ENCODE measurements at regions not wholly inside any gene's neighbourhood (a gene's known extent, or its start where the extent isn't known, plus 50 kb on each side); places are given as distances from the start of the nearest gene placed in this dataset.

DNA sequence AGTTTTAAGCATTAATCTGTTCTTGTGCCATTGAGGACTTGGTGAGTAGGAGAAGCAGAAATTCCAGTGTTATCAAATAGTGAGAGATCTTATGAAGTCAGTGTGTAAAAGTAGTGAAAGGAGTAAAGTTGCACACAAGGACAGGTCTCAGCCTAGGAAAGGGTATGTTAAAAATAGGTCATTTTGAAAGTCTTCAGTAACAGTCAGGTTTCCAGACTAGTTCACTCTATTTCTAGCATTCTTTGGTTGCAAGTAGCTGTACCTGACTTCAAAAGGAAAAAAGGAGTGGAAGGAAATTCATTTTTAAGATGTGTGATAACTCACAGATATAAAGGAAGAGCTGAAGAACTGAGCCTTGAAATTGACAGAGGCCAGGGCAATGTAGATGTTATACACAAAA lies 250.1 kb upstream of the SATB1 start:
- Histone ChIP-seq H3K4ac (ENCODE audit: low read depth, low read length) (no peak overlapping the region), H2AK5ac (ENCODE audit: low read length) (no peak overlapping the region), H4K8ac (ENCODE audit: low read depth, low read length) (no peak overlapping the region), H3K27ac (ENCODE audit: low read depth, low read length) (no peak overlapping the region), H2BK5ac (ENCODE audit: low read depth, low read length, poor library complexity) (no peak overlapping the region), H3K9me3 (ENCODE audit: insufficient read depth, low read depth, low read length) (no peaks in the 10 kb centered on the region), H3K4me3 (ENCODE audit: low read depth, low read length) (no peak overlapping the region), H3K18ac (ENCODE audit: low read length) (no peak overlapping the region), H3K79me2 (ENCODE audit: control insufficient read depth, insufficient read depth, low read length, poor library complexity) (no peaks in the 10 kb centered on the region), H3K4me2 (ENCODE audit: low read length) (no peak overlapping the region), H4K91ac (ENCODE audit: low read depth, low read length) (no peak overlapping the region), H3K4me1 (ENCODE audit: control insufficient read depth in 1 of 2, insufficient read depth in 2 of 2, low read length in 2 of 2) (no peaks in the 10 kb centered on the region), H2BK120ac (ENCODE audit: insufficient read depth, low read length, poor library complexity) (no peak overlapping the region), H3K36me3 (ENCODE audit: control insufficient read depth in 1 of 2, insufficient read depth in 2 of 2, low read length in 2 of 2) (no peaks in the 10 kb centered on the region), H2AFZ (ENCODE audit: insufficient read depth, low read length, poor library complexity) (no peak overlapping the region), H2BK12ac (ENCODE audit: low read length) (no peak overlapping the region), H3K14ac (ENCODE audit: low read length) (no peak overlapping the region), H4K12ac (ENCODE audit: low read depth, low read length) (no peak overlapping the region), H3K27me3 (ENCODE audit: insufficient read depth, low read length) (no peaks in the 10 kb centered on the region), H3K9ac (ENCODE audit: low read length) (no peak overlapping the region), H3K79me1 (ENCODE audit: low read length) (no peaks in the 10 kb centered on the region), H3K23ac (ENCODE audit: low read length) (no peak overlapping the region)
- no peak for DNase-seq

DNA sequence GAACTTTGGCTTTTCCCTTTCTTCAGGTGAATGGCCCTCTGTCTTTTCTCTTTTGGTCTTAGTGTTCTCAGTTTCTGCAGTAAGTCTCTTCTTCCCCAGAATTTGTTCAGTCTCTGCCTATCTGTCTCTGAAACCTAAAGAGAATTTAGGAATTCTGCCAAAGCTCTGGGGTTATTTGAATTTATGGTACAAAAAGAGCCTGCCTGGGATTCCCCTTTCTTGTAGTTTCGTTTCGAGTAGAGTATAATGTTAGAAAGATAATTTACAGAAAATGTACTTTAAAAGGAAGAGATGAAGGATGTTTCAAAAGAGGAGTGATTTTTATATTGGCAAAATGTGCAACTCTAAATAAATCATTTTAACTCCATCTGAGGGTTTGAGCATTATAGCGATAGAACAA lies 247.4 kb upstream of the SATB1 start:
- Histone ChIP-seq H3K18ac (ENCODE audit: low read length) (no peak overlapping the region), H3K4ac (ENCODE audit: low read depth, low read length) (no peak overlapping the region), H3K23ac (ENCODE audit: low read length) (no peak overlapping the region), H4K12ac (ENCODE audit: low read depth, low read length) (no peak overlapping the region), H3K79me2 (ENCODE audit: control insufficient read depth, insufficient read depth, low read length, poor library complexity) (no peaks in the 10 kb centered on the region), H3K36me3 (ENCODE audit: control insufficient read depth in 1 of 2, insufficient read depth in 2 of 2, low read length in 2 of 2) (no peaks in the 10 kb centered on the region), H3K14ac (ENCODE audit: low read length) (no peak overlapping the region), H3K4me3 (ENCODE audit: low read depth, low read length) (no peak overlapping the region), H3K4me2 (ENCODE audit: low read length) (no peak overlapping the region), H4K8ac (ENCODE audit: low read depth, low read length) (no peak overlapping the region), H2AK5ac (ENCODE audit: low read length) (no peak overlapping the region), H2BK12ac (ENCODE audit: low read length) (no peak overlapping the region), H2AFZ (ENCODE audit: insufficient read depth, low read length, poor library complexity) (no peak overlapping the region), H3K4me1 (ENCODE audit: control insufficient read depth in 1 of 2, insufficient read depth in 2 of 2, low read length in 2 of 2) (no peaks in the 10 kb centered on the region), H3K9me3 (ENCODE audit: insufficient read depth, low read depth, low read length) (no peaks in the 10 kb centered on the region), H3K9ac (ENCODE audit: low read length) (no peak overlapping the region), H3K27ac (ENCODE audit: low read depth, low read length) (no peak overlapping the region), H3K27me3 (ENCODE audit: insufficient read depth, low read length) (no peaks in the 10 kb centered on the region), H4K91ac (ENCODE audit: low read depth, low read length) (no peak overlapping the region), H2BK120ac (ENCODE audit: insufficient read depth, low read length, poor library complexity) (no peak overlapping the region), H3K79me1 (ENCODE audit: low read length) (no peaks in the 10 kb centered on the region), H2BK5ac (ENCODE audit: low read depth, low read length, poor library complexity) (no peak overlapping the region)
- DNase-seq = no peak
- WGBS (ENCODE audit: extremely low coverage, insufficient coverage, insufficient read length) = no CpG with 5 or more reads among the region's 3 CpGs

DNA sequence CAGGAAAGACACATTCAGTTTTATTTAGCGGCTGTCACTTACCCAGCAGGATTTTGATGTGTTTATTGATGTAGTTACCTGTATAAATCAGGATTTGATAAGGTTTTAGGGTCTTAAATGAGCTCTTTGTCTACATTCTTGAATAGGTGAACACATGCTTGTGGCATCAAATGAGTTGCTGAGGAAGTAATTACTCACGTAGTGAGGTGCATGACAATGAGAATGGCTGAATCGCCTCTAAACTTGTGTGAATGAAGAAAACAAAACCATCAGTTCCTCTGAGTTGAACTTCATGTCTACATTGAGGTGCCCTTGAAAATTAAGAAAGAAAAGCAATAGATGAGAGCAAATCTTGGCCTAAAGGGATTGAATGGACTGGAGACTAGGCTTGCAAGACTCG lies 245.6 kb upstream of the SATB1 start:
- no peak overlapping the region for H4K12ac ChIP-seq (ENCODE audit: low read depth, low read length)
- H3K23ac ChIP-seq (ENCODE audit: low read length) = no peak overlapping the region
- H3K36me3 ChIP-seq (ENCODE audit: control insufficient read depth in 1 of 2, insufficient read depth in 2 of 2, low read length in 2 of 2) = no peaks in the 10 kb centered on the region
- H3K27me3 ChIP-seq (ENCODE audit: insufficient read depth, low read length) = no peaks in the 10 kb centered on the region
- no peak overlapping the region for H3K27ac ChIP-seq (ENCODE audit: low read depth, low read length)
- no peaks in the 10 kb centered on the region for H3K9me3 ChIP-seq (ENCODE audit: insufficient read depth, low read depth, low read length)
- no peak overlapping the region for H2BK12ac ChIP-seq (ENCODE audit: low read length)
- no peaks in the 10 kb centered on the region for H3K79me2 ChIP-seq (ENCODE audit: control insufficient read depth, insufficient read depth, low read length, poor library complexity)
- H4K91ac ChIP-seq (ENCODE audit: low read depth, low read length) = no peak overlapping the region
- H2AFZ ChIP-seq (ENCODE audit: insufficient read depth, low read length, poor library complexity) = no peak overlapping the region
- H4K8ac ChIP-seq (ENCODE audit: low read depth, low read length) = no peak overlapping the region
- H2BK5ac ChIP-seq (ENCODE audit: low read depth, low read length, poor library complexity) = no peak overlapping the region
- no peak for DNase-seq
- H3K14ac ChIP-seq (ENCODE audit: low read length) = no peak overlapping the region
- no peak overlapping the region for H3K9ac ChIP-seq (ENCODE audit: low read length)
- no peak overlapping the region for H3K4me3 ChIP-seq (ENCODE audit: low read depth, low read length)
- no peak overlapping the region for H3K4ac ChIP-seq (ENCODE audit: low read depth, low read length)
- H3K79me1 ChIP-seq (ENCODE audit: low read length) = no peaks in the 10 kb centered on the region
- no peak overlapping the region for H3K4me2 ChIP-seq (ENCODE audit: low read length)
- no CpG with 5 or more reads among the region's 4 CpGs for WGBS (ENCODE audit: extremely low coverage, insufficient coverage, insufficient read length)
- no peaks in the 10 kb centered on the region for H3K4me1 ChIP-seq (ENCODE audit: control insufficient read depth in 1 of 2, insufficient read depth in 2 of 2, low read length in 2 of 2)
- H2AK5ac ChIP-seq (ENCODE audit: low read length) = no peak overlapping the region
- no peak overlapping the region for H3K18ac ChIP-seq (ENCODE audit: low read length)
- H2BK120ac ChIP-seq (ENCODE audit: insufficient read depth, low read length, poor library complexity) = no peak overlapping the region

DNA sequence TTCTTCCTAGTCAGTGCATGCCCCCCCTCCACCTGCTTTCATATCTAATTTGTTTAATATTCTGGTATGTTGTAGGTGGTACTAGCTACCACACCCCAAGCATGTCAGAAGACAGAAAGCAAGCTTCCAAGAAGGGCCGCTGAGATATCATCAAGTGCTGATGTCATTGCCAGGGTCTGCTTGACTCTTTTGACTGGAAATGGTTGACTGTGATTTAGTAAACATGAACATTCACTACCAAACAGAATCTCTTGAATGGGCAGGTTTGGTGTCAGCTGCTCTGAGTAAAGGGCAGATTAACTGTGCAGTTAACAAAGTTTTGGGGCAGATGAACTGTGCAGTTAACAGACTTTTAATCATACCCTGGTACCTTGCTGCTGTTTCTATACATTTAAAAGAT lies 244.2 kb upstream of the SATB1 start:
- Histone ChIP-seq H3K9me3 (ENCODE audit: insufficient read depth, low read depth, low read length) (no peaks in the 10 kb centered on the region), H3K4me3 (ENCODE audit: low read depth, low read length) (no peak overlapping the region), H3K9ac (ENCODE audit: low read length) (no peak overlapping the region), H2BK120ac (ENCODE audit: insufficient read depth, low read length, poor library complexity) (no peak overlapping the region), H3K4me1 (ENCODE audit: control insufficient read depth in 1 of 2, insufficient read depth in 2 of 2, low read length in 2 of 2) (no peaks in the 10 kb centered on the region), H3K18ac (ENCODE audit: low read length) (no peak overlapping the region), H3K4ac (ENCODE audit: low read depth, low read length) (no peak overlapping the region), H4K91ac (ENCODE audit: low read depth, low read length) (no peak overlapping the region), H3K27ac (ENCODE audit: low read depth, low read length) (no peak overlapping the region), H3K79me2 (ENCODE audit: control insufficient read depth, insufficient read depth, low read length, poor library complexity) (no peaks in the 10 kb centered on the region), H3K27me3 (ENCODE audit: insufficient read depth, low read length) (no peaks in the 10 kb centered on the region), H3K36me3 (ENCODE audit: control insufficient read depth in 1 of 2, insufficient read depth in 2 of 2, low read length in 2 of 2) (no peaks in the 10 kb centered on the region), H4K8ac (ENCODE audit: low read depth, low read length) (no peak overlapping the region), H2AFZ (ENCODE audit: insufficient read depth, low read length, poor library complexity) (no peak overlapping the region), H3K79me1 (ENCODE audit: low read length) (no peaks in the 10 kb centered on the region), H2BK5ac (ENCODE audit: low read depth, low read length, poor library complexity) (no peak overlapping the region), H4K12ac (ENCODE audit: low read depth, low read length) (no peak overlapping the region), H3K14ac (ENCODE audit: low read length) (no peak overlapping the region), H3K4me2 (ENCODE audit: low read length) (no peak overlapping the region), H2AK5ac (ENCODE audit: low read length) (no peak overlapping the region), H2BK12ac (ENCODE audit: low read length) (no peak overlapping the region), H3K23ac (ENCODE audit: low read length) (no peak overlapping the region)
- no CpG with 5 or more reads among the region's 1 CpG for WGBS (ENCODE audit: extremely low coverage, insufficient coverage, insufficient read length)
- DNase-seq = no peak

DNA sequence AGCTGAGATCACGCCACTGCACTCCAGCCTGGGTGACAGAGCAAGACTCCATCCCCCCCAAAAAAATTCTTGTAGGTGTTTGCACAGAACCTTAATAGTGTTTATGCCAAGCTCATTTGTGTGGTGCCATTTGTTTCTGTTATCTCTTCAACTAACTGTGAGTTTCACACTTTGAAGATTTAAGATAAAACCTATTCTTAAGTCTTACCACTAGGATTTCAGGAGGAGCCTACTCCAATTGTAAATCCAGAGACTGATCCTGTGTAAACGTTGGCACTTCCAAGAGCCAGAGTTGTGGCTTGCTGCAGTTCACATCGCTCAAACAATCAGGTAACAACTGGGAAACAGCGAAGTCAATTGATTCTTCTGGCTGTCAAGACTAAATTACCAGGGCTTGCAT lies 242.4 kb upstream of the SATB1 start:
- Histone ChIP-seq H3K4me2 (ENCODE audit: low read length) (no peak overlapping the region), H3K9ac (ENCODE audit: low read length) (no peak overlapping the region)

More for the DNA sequence above, 242.4 kb upstream of the SATB1 start:
- H4K12ac ChIP-seq (ENCODE audit: low read depth, low read length) = no peak overlapping the region
- H3K4me3 ChIP-seq (ENCODE audit: low read depth, low read length) = no peak overlapping the region
- no peak overlapping the region for H3K14ac ChIP-seq (ENCODE audit: low read length)
- no peaks in the 10 kb centered on the region for H3K36me3 ChIP-seq (ENCODE audit: control insufficient read depth in 1 of 2, insufficient read depth in 2 of 2, low read length in 2 of 2)
- no CpG with 5 or more reads among the region's 4 CpGs for WGBS (ENCODE audit: extremely low coverage, insufficient coverage, insufficient read length)
- H4K8ac ChIP-seq (ENCODE audit: low read depth, low read length) = no peak overlapping the region
- H3K79me1 ChIP-seq (ENCODE audit: low read length) = no peaks in the 10 kb centered on the region
- H3K4ac ChIP-seq (ENCODE audit: low read depth, low read length) = no peak overlapping the region
- no peak overlapping the region for H3K23ac ChIP-seq (ENCODE audit: low read length)
- no peak overlapping the region for H2BK120ac ChIP-seq (ENCODE audit: insufficient read depth, low read length, poor library complexity)
- H3K9me3 ChIP-seq (ENCODE audit: insufficient read depth, low read depth, low read length) = no peaks in the 10 kb centered on the region
- H2BK5ac ChIP-seq (ENCODE audit: low read depth, low read length, poor library complexity) = no peak overlapping the region
- no peaks in the 10 kb centered on the region for H3K79me2 ChIP-seq (ENCODE audit: control insufficient read depth, insufficient read depth, low read length, poor library complexity)
- no peak overlapping the region for H2AK5ac ChIP-seq (ENCODE audit: low read length)
- H4K91ac ChIP-seq (ENCODE audit: low read depth, low read length) = no peak overlapping the region
- H3K4me1 ChIP-seq (ENCODE audit: control insufficient read depth in 1 of 2, insufficient read depth in 2 of 2, low read length in 2 of 2) = no peaks in the 10 kb centered on the region
- no peak overlapping the region for H2AFZ ChIP-seq (ENCODE audit: insufficient read depth, low read length, poor library complexity)
- no peak overlapping the region for H2BK12ac ChIP-seq (ENCODE audit: low read length)
- no peak for DNase-seq
- H3K27ac ChIP-seq (ENCODE audit: low read depth, low read length) = no peak overlapping the region
- H3K27me3 ChIP-seq (ENCODE audit: insufficient read depth, low read length) = no peaks in the 10 kb centered on the region
- H3K18ac ChIP-seq (ENCODE audit: low read length) = no peak overlapping the region
